ENCODE measurements at regions not wholly inside any gene's neighbourhood (a gene's known extent, or its start where the extent isn't known, plus 50 kb on each side); places are given as distances from the start of the nearest gene placed in this dataset.

GRCh38 chr3:182410051-182410450, 383.3 kb upstream of the ATP11B start:
- intact Hi-C loops (cut with micrococcal nuclease), result no loop called here
- Mint-ChIP-seq H3K4me3 (no peak overlapping the region), H3K9me3 (ENCODE audit: insufficient read depth) (no peaks in the 10 kb centered on the region), H3K27ac (no peak overlapping the region), H3K4me1 (no peaks in the 10 kb centered on the region), H3K27me3 (peaks cover 5% of the 10 kb centered on the region)
- no peaks in the 10 kb centered on the region for H3K79me2 ChIP-seq (ENCODE audit: control insufficient read depth, insufficient read depth, low read length)
- 100% methylated on average over 1 of the region's 5 CpGs for WGBS (ENCODE audit: insufficient coverage)
- no peak overlapping the region for H3K9ac ChIP-seq (ENCODE audit: low read length)
- TF ChIP-seq CTCF (IDR thresholded peaks at IDR 0.05) (no peak), EZH2 (IDR thresholded peaks at IDR 0.05; ENCODE audit: borderline replicate concordance, insufficient read depth, low read depth, low read length, poor library complexity, severe bottlenecking) (no peak)
- no peaks in the 10 kb centered on the region for H3K27me3 ChIP-seq (replicated peaks in 1 of 4; ENCODE audit: control extremely low read depth in 1 of 4, control insufficient read depth in 3 of 4, insufficient read depth in 4 of 4, low read length in 3 of 4)
- H2AFZ ChIP-seq (ENCODE audit: insufficient read depth, low read depth, low read length, poor library complexity, severe bottlenecking), result no peak overlapping the region
- ATAC-seq (ENCODE audit: low read depth), result no peak
- no peak overlapping the region for H3K4me2 ChIP-seq (replicated peaks; ENCODE audit: low read depth, low read length, poor library complexity, severe bottlenecking)
- H3K4me3 ChIP-seq (ENCODE audit: control extremely low read depth in 1 of 5, extremely low read depth in 1 of 5, insufficient read depth in 1 of 5, low read depth in 2 of 5, low read length in 4 of 5), result no peak overlapping the region
- H3K9me3 ChIP-seq (ENCODE audit: control extremely low read depth in 1 of 3, control insufficient read depth in 2 of 3, insufficient read depth in 1 of 3, low read length in 2 of 3), result no peaks in the 10 kb centered on the region
- no peaks in the 10 kb centered on the region for H4K20me1 ChIP-seq (ENCODE audit: control insufficient read depth, insufficient read depth, low read length, poor library complexity, severe bottlenecking)
- ChIA-PET CTCF (no interaction called here), POLR2A (no interaction called here)
- H3K27ac ChIP-seq (ENCODE audit: low read length in 2 of 2), result no peak overlapping the region
- no peaks in the 10 kb centered on the region for H3K36me3 ChIP-seq (replicated peaks in 1 of 2; ENCODE audit: control extremely low read depth in 1 of 2, control insufficient read depth in 1 of 2, extremely low read depth in 1 of 2, insufficient read depth in 2 of 2, low read length in 1 of 2)
- H3K4me1 ChIP-seq (ENCODE audit: control insufficient read depth in 2 of 2, insufficient read depth in 2 of 2, low read length in 2 of 2), result no peaks in the 10 kb centered on the region
- no peak for DNase-seq

- WGBS (ENCODE audit: insufficient coverage), result 0% methylated on average over 1 of the region's 2 CpGs
These were observed 381.2 kb upstream of the ATP11B start for GRCh38 chr3:182412066-182412465.

More at GRCh38 chr3:182412066-182412465, 381.2 kb upstream of the ATP11B start:
- no peak overlapping the region for H3K9ac ChIP-seq (ENCODE audit: low read length)
- Mint-ChIP-seq H3K27me3 (peaks cover 5% of the 10 kb centered on the region), H3K4me1 (no peaks in the 10 kb centered on the region), H3K9me3 (ENCODE audit: insufficient read depth) (no peaks in the 10 kb centered on the region), H3K4me3 (no peak overlapping the region), H3K27ac (no peak overlapping the region)
- POLR2A ChIA-PET, result no interaction called here
- no peak overlapping the region for H3K4me2 ChIP-seq (replicated peaks; ENCODE audit: low read depth, low read length, poor library complexity, severe bottlenecking)
- no peak overlapping the region for H3K4me3 ChIP-seq (ENCODE audit: control extremely low read depth in 1 of 5, extremely low read depth in 1 of 5, insufficient read depth in 1 of 5, low read depth in 2 of 5, low read length in 4 of 5)
- H3K9me3 ChIP-seq (ENCODE audit: control extremely low read depth in 1 of 3, control insufficient read depth in 2 of 3, insufficient read depth in 1 of 3, low read length in 2 of 3), result no peaks in the 10 kb centered on the region
- H3K79me2 ChIP-seq (ENCODE audit: control insufficient read depth, insufficient read depth, low read length), result no peaks in the 10 kb centered on the region
- no peaks in the 10 kb centered on the region for H4K20me1 ChIP-seq (ENCODE audit: control insufficient read depth, insufficient read depth, low read length, poor library complexity, severe bottlenecking)
- no peak overlapping the region for H3K27ac ChIP-seq (ENCODE audit: low read length in 2 of 2)
- no peaks in the 10 kb centered on the region for H3K4me1 ChIP-seq (ENCODE audit: control insufficient read depth in 2 of 2, insufficient read depth in 2 of 2, low read length in 2 of 2)
- no peak for DNase-seq
- ATAC-seq (ENCODE audit: low read depth), result no peak
- H3K36me3 ChIP-seq (replicated peaks in 1 of 2; ENCODE audit: control extremely low read depth in 1 of 2, control insufficient read depth in 1 of 2, extremely low read depth in 1 of 2, insufficient read depth in 2 of 2, low read length in 1 of 2), result no peaks in the 10 kb centered on the region
- TF ChIP-seq CTCF (IDR thresholded peaks at IDR 0.05), result no peak
- no peak for TF ChIP-seq EZH2 (IDR thresholded peaks at IDR 0.05; ENCODE audit: borderline replicate concordance, insufficient read depth, low read depth, low read length, poor library complexity, severe bottlenecking)
- intact Hi-C loops (cut with micrococcal nuclease), result no loop called here
- no peak overlapping the region for H2AFZ ChIP-seq (ENCODE audit: insufficient read depth, low read depth, low read length, poor library complexity, severe bottlenecking)
- CTCF ChIA-PET, result no interaction called here
- H3K27me3 ChIP-seq (replicated peaks in 1 of 4; ENCODE audit: control extremely low read depth in 1 of 4, control insufficient read depth in 3 of 4, insufficient read depth in 4 of 4, low read length in 3 of 4), result no peaks in the 10 kb centered on the region
